WTC11 (cell line): ENCODE measurements at regions not wholly inside any gene's neighbourhood (a gene's known extent, or its start where the extent isn't known, plus 50 kb on each side); places are given as distances from the start of the nearest gene placed in this dataset.

ENCODE experiments used
- ATAC-seq: fragments of 200-7000 bp; cut with Tn5 transposase; 2 replicates; pipeline ENCODE4 v1.10.0; 2021; ENCODE audit warnings: mild to moderate bottlenecking, moderate library complexity
- CTCF ChIA-PET: fragments of 300-600 bp; sonication (Branson Sonifier 250); formaldehyde crosslinking; loops from one replicate; lab custom pipeline; 2021; ENCODE audit warnings: antibody characterized with exemption; lab: Charles Lee
- POLR2A ChIA-PET: fragments of 350-600 bp; sonication (Branson Sonifier 250); formaldehyde crosslinking; loops from one replicate; lab custom pipeline; 2021; ENCODE audit warnings: antibody characterized with exemption; lab: Charles Lee
- DNase-seq: peaks from one replicate; pipeline ENCODE4 v3.0.0; 2021; ENCODE audit warnings: low spot score
- H3K27ac Mint-ChIP-seq: 2 replicates; pipeline ENCODE4 v1.8.0; 2021; ENCODE audit warnings: mixed read lengths
- H3K27me3 Mint-ChIP-seq: 2 replicates; pipeline ENCODE4 v1.8.0; 2021; ENCODE audit warnings: low read depth, mild to moderate bottlenecking, moderate library complexity, mixed read lengths
- H3K36me3 Mint-ChIP-seq: 2 replicates; pipeline ENCODE4 v1.8.0; 2021; ENCODE audit warnings: mixed read lengths
- H3K4me1 Mint-ChIP-seq: 2 replicates; pipeline ENCODE4 v1.8.0; 2022; ENCODE audit warnings: mixed read lengths
- H3K4me3 Mint-ChIP-seq: 2 replicates; pipeline ENCODE4 v1.8.0; 2021; ENCODE audit warnings: mild to moderate bottlenecking, moderate library complexity, mixed read lengths
- H3K9me3 Mint-ChIP-seq: 2 replicates; pipeline ENCODE4 v1.8.0; 2021; ENCODE audit warnings: mixed read lengths
- AR ChIP-seq: fragments of 250-450 bp; sonication (Bioruptor Pico); IDR thresholded peaks from 2 replicates; pipeline ENCODE4 v1.9.0; 2021; ENCODE audit warnings: mild to moderate bottlenecking
- ATF1 ChIP-seq: sonication (generic); formaldehyde crosslinking; IDR thresholded peaks from 2 replicates; pipeline ENCODE4 v1.8.1; 2023; ENCODE audit warnings: mild to moderate bottlenecking, moderate library complexity, missing genetic modification reagents
- CREM ChIP-seq: sonication (generic); formaldehyde crosslinking; IDR thresholded peaks from 2 replicates; pipeline ENCODE4 v1.8.1; 2022; ENCODE audit warnings: mild to moderate bottlenecking, missing genetic modification reagents, moderate library complexity
- HMGA2 ChIP-seq: fragments of 250-450 bp; sonication (Bioruptor Pico); IDR thresholded peaks from 2 replicates; pipeline ENCODE4 v1.4.0; 2021; ENCODE audit warnings: mild to moderate bottlenecking, moderate library complexity
- KAT7 ChIP-seq: sonication (generic); formaldehyde crosslinking; IDR thresholded peaks from 2 replicates; pipeline ENCODE4 v1.8.1; 2023; ENCODE audit warnings: missing genetic modification reagents, mild to moderate bottlenecking, borderline replicate concordance
- MLX ChIP-seq: sonication (generic); formaldehyde crosslinking; IDR thresholded peaks from 2 replicates; pipeline ENCODE4 v1.8.1; 2023; ENCODE audit warnings: mild to moderate bottlenecking, missing genetic modification reagents, moderate library complexity
- MXD4 ChIP-seq: fragments of 250-450 bp; sonication (Bioruptor Pico); IDR thresholded peaks from 2 replicates; pipeline ENCODE4 v1.8.0; 2021; ENCODE audit warnings: mild to moderate bottlenecking, moderate library complexity, borderline replicate concordance
- MYBL2 ChIP-seq: sonication (generic); formaldehyde crosslinking; IDR thresholded peaks from 2 replicates; pipeline ENCODE4 v1.8.1; 2023; ENCODE audit warnings: mild to moderate bottlenecking, moderate library complexity, missing genetic modification reagents
- NFYB ChIP-seq: sonication (generic); formaldehyde crosslinking; conservative IDR thresholded peaks from 2 replicates; pipeline ENCODE4 v1.8.0; 2022; ENCODE audit warnings: low read depth, missing genetic modification reagents
- NR1H2 ChIP-seq: sonication (generic); formaldehyde crosslinking; IDR thresholded peaks from 2 replicates; pipeline ENCODE4 v1.9.0; 2021; ENCODE audit warnings: mild to moderate bottlenecking, moderate library complexity, missing genetic modification reagents
- SMAD3 ChIP-seq: sonication (generic); formaldehyde crosslinking; IDR thresholded peaks from 2 replicates; pipeline ENCODE4 v1.8.0; 2022; ENCODE audit warnings: missing genetic modification reagents, mild to moderate bottlenecking, borderline replicate concordance
- SOX15 ChIP-seq: fragments of 250-450 bp; sonication (Bioruptor Pico); IDR thresholded peaks from 2 replicates; pipeline ENCODE4 v1.9.0; 2021; ENCODE audit warnings: mild to moderate bottlenecking
- ZNF219 ChIP-seq: sonication (generic); formaldehyde crosslinking; IDR thresholded peaks from 2 replicates; pipeline ENCODE4 v1.8.0; 2023; ENCODE audit warnings: missing genetic modification reagents, mild to moderate bottlenecking, borderline replicate concordance
- ZNF416 ChIP-seq: fragments of 250-450 bp; sonication (Bioruptor Pico); IDR thresholded peaks from 2 replicates; pipeline ENCODE4 v1.9.0; 2021; ENCODE audit warnings: mild to moderate bottlenecking, inconsistent platforms
- ZNF671 ChIP-seq: fragments of 250-450 bp; sonication (Bioruptor Pico); IDR thresholded peaks from 2 replicates; pipeline ENCODE4 v1.8.0; 2021; ENCODE audit warnings: mild to moderate bottlenecking
- TF ChIP-seq, protein P1 (sequence below): fragments of 250-450 bp; sonication (Bioruptor Pico); IDR thresholded peaks from 2 replicates; pipeline ENCODE4 v1.9.0; 2021; ENCODE audit warnings: moderate library complexity, mild to moderate bottlenecking, inconsistent platforms, borderline replicate concordance
- TF ChIP-seq, protein P2 (sequence below): sonication (generic); formaldehyde crosslinking; IDR thresholded peaks from 2 replicates; pipeline ENCODE4 v1.8.1; 2022; ENCODE audit warnings: mild to moderate bottlenecking, moderate library complexity, missing genetic modification reagents
- TF ChIP-seq, protein P3 (sequence below): sonication (generic); formaldehyde crosslinking; IDR thresholded peaks from 2 replicates; pipeline ENCODE4 v1.8.1; 2022; ENCODE audit warnings: mild to moderate bottlenecking, missing genetic modification reagents, moderate library complexity, borderline replicate concordance
- TF ChIP-seq, protein P4 (sequence below): sonication (generic); formaldehyde crosslinking; IDR thresholded peaks from 2 replicates; pipeline ENCODE4 v1.8.1; 2022; ENCODE audit warnings: missing genetic modification reagents, borderline replicate concordance
- TF ChIP-seq, protein P5 (sequence below): fragments of 250-450 bp; sonication (Bioruptor Pico); IDR thresholded peaks from 2 replicates; pipeline ENCODE4 v1.9.0; 2021; ENCODE audit warnings: mild to moderate bottlenecking
- TF ChIP-seq, protein P6 (sequence below): sonication (generic); formaldehyde crosslinking; IDR thresholded peaks from 2 replicates; pipeline ENCODE4 v1.8.1; 2023; ENCODE audit warnings: mild to moderate bottlenecking, missing genetic modification reagents
- TF ChIP-seq, protein P7 (sequence below): sonication (generic); formaldehyde crosslinking; IDR thresholded peaks from 2 replicates; pipeline ENCODE4 v1.8.0; 2022; ENCODE audit warnings: mild to moderate bottlenecking, missing genetic modification reagents

DNA sequence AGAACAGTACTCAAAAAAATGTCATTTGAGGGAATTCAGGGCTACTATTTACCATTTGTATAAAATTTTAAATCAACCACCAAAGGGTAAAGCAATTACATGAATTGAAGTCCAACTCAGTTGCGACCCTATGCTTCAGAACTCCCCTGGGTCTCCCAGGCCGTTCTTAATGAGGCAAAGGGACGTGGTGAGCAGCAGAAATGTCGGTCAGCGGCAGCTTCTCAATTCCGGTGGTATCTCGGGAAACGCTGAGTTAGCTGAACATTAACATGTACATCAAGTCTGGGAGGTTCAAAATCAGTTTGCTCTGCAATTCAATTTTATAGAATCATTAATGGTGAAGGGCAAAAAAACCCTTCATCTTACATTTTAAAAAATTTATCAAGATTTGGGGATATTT is 173.2 kb downstream of the DIRAS2 start (continued):
- TF ChIP-seq ATF1 (CRISPR knock-in tag): no peak
- TF ChIP-seq, protein P1, sequence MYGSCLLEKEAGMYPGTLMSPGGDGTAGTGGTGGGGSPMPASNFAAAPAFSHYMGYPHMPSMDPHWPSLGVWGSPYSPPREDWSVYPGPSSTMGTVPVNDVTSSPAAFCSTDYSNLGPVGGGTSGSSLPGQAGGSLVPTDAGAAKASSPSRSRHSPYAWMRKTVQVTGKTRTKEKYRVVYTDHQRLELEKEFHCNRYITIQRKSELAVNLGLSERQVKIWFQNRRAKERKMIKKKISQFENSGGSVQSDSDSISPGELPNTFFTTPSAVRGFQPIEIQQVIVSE: no peak

- no peak; the same call in 1 of the 2 replicates for ATAC-seq
- Mint-ChIP-seq H3K36me3 (no peaks in the 10 kb centered on the region), H3K27me3 (no peaks in the 10 kb centered on the region; the same call in 1 of the 2 replicates), H3K9me3 (no peaks in the 10 kb centered on the region), H3K4me3 (no peak overlapping the region), H3K4me1 (peaks cover 15% of the 10 kb centered on the region), H3K27ac (no peak overlapping the region)
- no peak for DNase-seq
- CTCF ChIA-PET: interaction anchor here (1.6 kb wide), 1 partner anchor 11 kb away, joined by 3 read pairs; no protein-coding TSS in a partner anchor
- POLR2A ChIA-PET: no interaction called here
- TF ChIP-seq MXD4 (CRISPR knock-in tag) (no peak), KAT7 (CRISPR knock-in tag) (no peak), MYBL2 (CRISPR knock-in tag) (no peak), NFYB (no peak), CREM (CRISPR knock-in tag) (no peak), MLX (CRISPR knock-in tag) (no peak), ZNF671 (no peak), SOX15 (no peak), SMAD3 (CRISPR knock-in tag) (no peak), AR (no peak), ZNF416 (CRISPR knock-in tag) (no peak), HMGA2 (CRISPR knock-in tag) (no peak), NR1H2 (CRISPR knock-in tag) (no peak), ZNF219 (CRISPR knock-in tag) (no peak)
- TF ChIP-seq, protein P2, sequence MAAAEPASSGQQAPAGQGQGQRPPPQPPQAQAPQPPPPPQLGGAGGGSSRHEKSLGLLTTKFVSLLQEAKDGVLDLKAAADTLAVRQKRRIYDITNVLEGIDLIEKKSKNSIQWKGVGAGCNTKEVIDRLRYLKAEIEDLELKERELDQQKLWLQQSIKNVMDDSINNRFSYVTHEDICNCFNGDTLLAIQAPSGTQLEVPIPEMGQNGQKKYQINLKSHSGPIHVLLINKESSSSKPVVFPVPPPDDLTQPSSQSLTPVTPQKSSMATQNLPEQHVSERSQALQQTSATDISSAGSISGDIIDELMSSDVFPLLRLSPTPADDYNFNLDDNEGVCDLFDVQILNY (CRISPR knock-in tag): no peak
- TF ChIP-seq, protein P3, sequence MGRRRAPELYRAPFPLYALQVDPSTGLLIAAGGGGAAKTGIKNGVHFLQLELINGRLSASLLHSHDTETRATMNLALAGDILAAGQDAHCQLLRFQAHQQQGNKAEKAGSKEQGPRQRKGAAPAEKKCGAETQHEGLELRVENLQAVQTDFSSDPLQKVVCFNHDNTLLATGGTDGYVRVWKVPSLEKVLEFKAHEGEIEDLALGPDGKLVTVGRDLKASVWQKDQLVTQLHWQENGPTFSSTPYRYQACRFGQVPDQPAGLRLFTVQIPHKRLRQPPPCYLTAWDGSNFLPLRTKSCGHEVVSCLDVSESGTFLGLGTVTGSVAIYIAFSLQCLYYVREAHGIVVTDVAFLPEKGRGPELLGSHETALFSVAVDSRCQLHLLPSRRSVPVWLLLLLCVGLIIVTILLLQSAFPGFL (CRISPR knock-in tag): no peak
- TF ChIP-seq, protein P4, sequence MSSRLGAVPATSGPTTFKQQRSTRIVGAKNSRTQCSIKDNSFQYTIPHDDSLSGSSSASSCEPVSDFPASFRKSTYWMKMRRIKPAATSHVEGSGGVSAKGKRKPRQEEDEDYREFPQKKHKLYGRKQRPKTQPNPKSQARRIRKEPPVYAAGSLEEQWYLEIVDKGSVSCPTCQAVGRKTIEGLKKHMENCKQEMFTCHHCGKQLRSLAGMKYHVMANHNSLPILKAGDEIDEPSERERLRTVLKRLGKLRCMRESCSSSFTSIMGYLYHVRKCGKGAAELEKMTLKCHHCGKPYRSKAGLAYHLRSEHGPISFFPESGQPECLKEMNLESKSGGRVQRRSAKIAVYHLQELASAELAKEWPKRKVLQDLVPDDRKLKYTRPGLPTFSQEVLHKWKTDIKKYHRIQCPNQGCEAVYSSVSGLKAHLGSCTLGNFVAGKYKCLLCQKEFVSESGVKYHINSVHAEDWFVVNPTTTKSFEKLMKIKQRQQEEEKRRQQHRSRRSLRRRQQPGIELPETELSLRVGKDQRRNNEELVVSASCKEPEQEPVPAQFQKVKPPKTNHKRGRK: no peak
- TF ChIP-seq, protein P5, sequence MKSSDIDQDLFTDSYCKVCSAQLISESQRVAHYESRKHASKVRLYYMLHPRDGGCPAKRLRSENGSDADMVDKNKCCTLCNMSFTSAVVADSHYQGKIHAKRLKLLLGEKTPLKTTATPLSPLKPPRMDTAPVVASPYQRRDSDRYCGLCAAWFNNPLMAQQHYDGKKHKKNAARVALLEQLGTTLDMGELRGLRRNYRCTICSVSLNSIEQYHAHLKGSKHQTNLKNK (CRISPR knock-in tag): no peak
- TF ChIP-seq, protein P6, sequence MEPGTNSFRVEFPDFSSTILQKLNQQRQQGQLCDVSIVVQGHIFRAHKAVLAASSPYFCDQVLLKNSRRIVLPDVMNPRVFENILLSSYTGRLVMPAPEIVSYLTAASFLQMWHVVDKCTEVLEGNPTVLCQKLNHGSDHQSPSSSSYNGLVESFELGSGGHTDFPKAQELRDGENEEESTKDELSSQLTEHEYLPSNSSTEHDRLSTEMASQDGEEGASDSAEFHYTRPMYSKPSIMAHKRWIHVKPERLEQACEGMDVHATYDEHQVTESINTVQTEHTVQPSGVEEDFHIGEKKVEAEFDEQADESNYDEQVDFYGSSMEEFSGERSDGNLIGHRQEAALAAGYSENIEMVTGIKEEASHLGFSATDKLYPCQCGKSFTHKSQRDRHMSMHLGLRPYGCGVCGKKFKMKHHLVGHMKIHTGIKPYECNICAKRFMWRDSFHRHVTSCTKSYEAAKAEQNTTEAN (CRISPR knock-in tag): no peak
- TF ChIP-seq, protein P7, sequence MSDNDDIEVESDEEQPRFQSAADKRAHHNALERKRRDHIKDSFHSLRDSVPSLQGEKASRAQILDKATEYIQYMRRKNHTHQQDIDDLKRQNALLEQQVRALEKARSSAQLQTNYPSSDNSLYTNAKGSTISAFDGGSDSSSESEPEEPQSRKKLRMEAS (CRISPR knock-in tag): no peak
Observed at GRCh38 chr9:90469865-90470387, 172.7 kb downstream of the DIRAS2 start.
